Heart left ventricle (tissue), 13 donors: ENCODE measurements at regions not wholly inside any gene's neighbourhood (a gene's known extent, or its start where the extent isn't known, plus 50 kb on each side); places are given as distances from the start of the nearest gene placed in this dataset.

Source experiments
- CTCF ChIP-seq, 12 donors: fragments of 200-600 bp; sonication (generic) in 4 of 12; IDR thresholded peaks; one replicate each; pipeline versions ENCODE4 v1.5.0 to v1.8.0; 2018 to 2022; ENCODE audit warnings: antibody characterized with exemption in 12 of 12, mild to moderate bottlenecking in 5 of 12
- POLR2A ChIP-seq, 2 donors: fragments of 450-650 bp; IDR thresholded peaks; one replicate each; pipeline ENCODE4 v1.6.1; 2017; ENCODE audit warnings: antibody characterized with exemption in 2 of 2, mild to moderate bottlenecking in 2 of 2, moderate library complexity in 2 of 2
- donor health status: ischemic (EF 13 %, LVEDD 7.1; RV severe dilation, severe dysfunction).
- donor health status: DM: no; HTN: yes; CAD: no.
- donor health status: DM: no; HTN: no; CAD: no.
- donor health status: ischemic (EF 25% LVEDD 6.9; RV normal size, moderate dysfunction).
- donor health status: ischemic (EF 25% LVEDD 5.7; RV mildly dilated, moderate dysfunction).
- donor health status: ischemic (EF 35%, LVEDD 5.7; RV mildly dilated, moderate dysfunction).
- donor health status: nonischemic (EF 11% LVEDD 7.7; RV severe dilation, severe dysfunction).
- donor health status: DM: yes; HTN: yes; CAD: no.
- donor health status: PGD.
- donor health status: ischemic (EF 29% LVEDD 5.4; RV normal size, mild dysfunction).
- donor health status: nonischemic (EF 23%, LVEDD 6.1; RV moderate dilation, normal function).

GRCh38 chr17:52776234-52776633 lies 617.7 kb upstream of the CA10 start:
- TF ChIP-seq CTCF (IDR thresholded peaks at IDR 0.05) (no peak), POLR2A (IDR thresholded peaks at IDR 0.05) (no peak)
